Inflammatory macrophage treated with lipopolysaccharide for 1 hour (primary cell): ENCODE measurements at regions not wholly inside any gene's neighbourhood (a gene's known extent, or its start where the extent isn't known, plus 50 kb on each side); places are given as distances from the start of the nearest gene placed in this dataset.

Experiments used
- DNase-seq, 2 donors: peaks; one replicate each; pipeline ENCODE4 v3.0.0-alpha.2; 2020 to 2022

DNA sequence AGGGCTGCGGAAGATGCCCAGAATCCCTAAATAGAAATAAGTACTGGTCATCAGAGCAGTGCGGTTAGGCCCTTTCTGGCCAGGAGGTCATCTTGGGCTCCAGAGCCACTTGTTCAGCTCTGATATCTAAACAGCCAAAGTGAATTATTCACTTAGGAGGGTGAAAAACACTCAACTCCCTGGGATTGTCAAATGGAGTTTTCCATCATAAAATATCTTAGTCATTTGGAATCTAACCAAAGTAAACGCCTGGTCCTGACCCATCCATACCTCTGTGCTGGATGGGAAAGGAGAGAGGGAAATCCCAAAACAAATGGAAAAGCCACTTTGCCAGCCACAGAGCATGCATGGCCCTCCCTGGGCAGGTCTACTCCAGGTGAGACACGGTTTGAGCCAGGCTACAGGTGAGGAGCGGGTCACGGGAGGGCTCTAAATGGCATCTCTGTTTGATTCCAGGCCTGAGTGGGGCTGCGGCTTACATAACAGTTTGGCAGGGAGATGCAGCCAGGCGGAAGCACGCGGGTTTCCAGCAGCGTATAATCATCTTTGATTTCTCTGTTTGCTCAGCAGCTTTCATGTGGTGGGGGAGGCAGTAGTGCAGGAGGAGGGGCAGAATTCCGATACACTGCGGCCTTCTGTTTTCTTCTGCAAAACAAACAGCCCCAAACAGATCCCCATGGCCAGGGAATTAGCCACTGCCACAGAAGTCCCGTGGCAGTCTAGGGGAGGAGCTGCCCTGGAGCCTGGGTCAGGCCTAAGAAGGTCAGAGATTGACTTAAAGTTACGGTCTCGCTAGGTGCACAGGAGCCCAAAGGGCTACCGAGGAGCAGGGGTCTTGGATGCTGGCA is 59.1 kb upstream of the ZNF648 start:
- DNase-seq, result no peak

DNA sequence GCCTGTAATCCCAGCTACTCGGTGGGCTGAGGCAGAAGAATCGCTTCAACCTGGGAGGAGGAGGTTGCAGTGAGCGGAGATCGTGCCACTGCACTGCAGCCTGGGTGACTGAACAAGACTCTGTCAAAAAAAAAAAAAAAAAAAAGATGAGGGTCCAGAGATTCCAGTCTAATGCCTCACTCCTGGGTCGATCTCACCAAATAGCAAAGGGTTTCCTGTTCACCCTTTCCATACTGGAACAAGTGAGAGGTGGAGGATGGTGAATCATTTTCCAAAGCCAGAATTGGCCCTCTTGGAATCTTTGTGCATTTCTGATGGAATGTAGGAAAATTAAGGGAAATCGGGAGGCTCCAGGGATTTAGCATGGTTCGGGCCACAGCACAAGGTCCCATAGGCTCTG is 58.1 kb upstream of the ZNF648 start:
- DNase-seq, result no peak

DNA sequence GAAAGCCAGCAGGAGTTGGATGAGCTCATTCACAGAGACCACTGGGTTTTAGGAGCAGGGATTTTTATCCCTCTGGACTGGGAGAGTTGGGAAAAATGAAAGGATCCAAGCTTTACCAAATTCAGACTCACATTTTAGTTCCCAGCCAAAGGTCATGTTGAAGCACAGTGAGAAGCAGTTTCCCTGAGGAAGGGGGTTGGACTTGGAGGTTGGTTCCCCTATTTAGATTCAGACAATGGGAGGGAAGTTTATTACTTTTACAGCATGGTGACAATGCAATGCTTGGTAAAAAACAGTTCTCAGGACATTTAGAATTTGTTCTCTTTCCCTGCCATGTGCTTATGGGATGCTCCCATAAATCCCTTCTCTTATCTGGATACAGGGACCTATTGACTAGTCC is 57.3 kb upstream of the ZNF648 start:
- DNase-seq, result peak in 1 of 2 donors; percentile 43

DNA sequence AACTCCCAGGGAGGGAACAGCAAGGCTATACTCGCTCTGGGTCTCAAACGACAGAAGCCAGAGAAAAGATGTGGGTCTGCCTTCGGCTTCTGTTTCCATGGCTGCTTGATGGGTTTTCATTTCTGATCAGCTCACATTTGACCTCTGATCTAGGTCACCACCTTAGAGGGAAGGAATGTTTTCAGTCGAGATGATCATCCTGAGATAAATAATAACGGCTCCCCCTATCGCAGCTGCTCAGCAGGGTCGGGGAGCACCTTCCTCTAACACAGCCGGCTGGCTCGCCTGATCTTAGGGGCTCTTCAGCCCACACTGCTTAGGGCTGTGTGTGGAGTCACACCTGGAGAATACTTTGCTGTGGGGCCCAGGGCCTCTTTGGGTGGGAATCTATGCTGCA is 53.1 kb upstream of the ZNF648 start:
- DNase-seq, result no peak

DNA sequence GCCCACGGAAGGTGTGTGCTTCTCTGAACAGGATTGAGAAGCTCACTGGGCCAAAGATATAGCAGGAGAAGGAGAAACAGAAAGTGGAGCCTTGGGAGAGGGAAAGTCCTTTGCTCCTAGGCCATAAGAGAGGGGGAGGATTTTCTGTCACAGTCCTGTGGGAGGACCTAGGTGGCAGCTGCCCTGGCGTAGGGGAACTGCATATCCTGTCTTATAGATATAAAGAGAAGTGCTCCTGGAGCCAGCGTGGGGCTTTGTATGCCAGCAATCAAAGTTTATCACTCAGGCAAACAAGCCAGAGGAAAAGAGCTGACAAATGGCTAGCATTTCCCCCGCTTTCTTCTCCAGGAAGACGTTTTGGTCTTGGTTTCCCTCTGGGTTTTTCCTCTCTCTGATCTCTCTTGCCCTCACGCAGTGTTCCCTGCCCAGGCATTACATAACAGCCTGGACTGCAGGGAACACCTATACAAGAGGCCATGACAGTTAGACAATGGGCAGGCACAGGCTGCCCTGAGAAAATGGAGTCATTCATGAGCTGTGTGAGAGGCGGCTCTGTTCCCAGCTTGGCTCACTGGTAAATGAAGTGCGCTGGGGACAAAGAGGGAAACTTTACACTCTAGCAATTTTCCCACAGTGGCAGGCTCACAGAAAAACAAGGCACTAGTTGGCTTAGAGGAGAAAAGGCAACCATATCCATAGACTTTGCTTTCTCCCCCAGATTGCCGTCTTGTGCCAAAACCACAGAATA is 52.5 kb upstream of the ZNF648 start:
- peak in 1 of 2 donors; percentile 22 for DNase-seq

DNA sequence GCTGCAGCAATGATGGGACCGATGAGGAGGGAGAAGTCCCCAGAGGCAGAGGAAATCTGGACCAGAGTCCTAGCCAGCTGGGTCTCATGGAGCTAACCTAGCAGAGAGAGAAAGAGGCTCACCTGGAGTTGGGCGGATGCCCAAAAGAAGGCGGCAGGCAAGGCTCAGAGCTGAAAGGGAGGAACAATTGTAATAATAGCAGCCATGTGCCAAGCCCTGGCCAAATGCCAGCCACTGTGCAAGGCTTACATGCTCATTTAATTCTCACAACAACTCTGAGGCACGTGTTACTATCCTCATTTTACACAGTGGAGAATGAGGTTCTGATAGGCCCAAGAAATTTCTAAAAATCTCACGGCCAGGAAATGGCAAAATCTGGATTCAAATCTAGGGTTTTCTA is 50.0 kb upstream of the ZNF648 start:
- no peak for DNase-seq
